ENCODE measurements at regions not wholly inside any gene's neighbourhood (a gene's known extent, or its start where the extent isn't known, plus 50 kb on each side); places are given as distances from the start of the nearest gene placed in this dataset.

- Histone ChIP-seq H2AFZ (ENCODE audit: low read depth) (no peak overlapping the region), H3K79me2 (ENCODE audit: insufficient read depth, low read depth) (no peaks in the 10 kb centered on the region), H3K4me1 (ENCODE audit: low read depth, poor library complexity, severe bottlenecking) (no peaks in the 10 kb centered on the region), H3K4me2 (no peak overlapping the region), H3K27me3 (ENCODE audit: insufficient read depth, low read depth) (no peaks in the 10 kb centered on the region), H3K27ac (no peak overlapping the region), H3K9ac (no peak overlapping the region), H3K4me3 (IDR thresholded peaks at IDR 0.05; ENCODE audit: insufficient read depth, low read depth, low read length) (no peak overlapping the region), H4K20me1 (ENCODE audit: insufficient read depth) (no peaks in the 10 kb centered on the region), H3K36me3 (ENCODE audit: insufficient read depth) (no peaks in the 10 kb centered on the region)
- TF ChIP-seq, protein P1, sequence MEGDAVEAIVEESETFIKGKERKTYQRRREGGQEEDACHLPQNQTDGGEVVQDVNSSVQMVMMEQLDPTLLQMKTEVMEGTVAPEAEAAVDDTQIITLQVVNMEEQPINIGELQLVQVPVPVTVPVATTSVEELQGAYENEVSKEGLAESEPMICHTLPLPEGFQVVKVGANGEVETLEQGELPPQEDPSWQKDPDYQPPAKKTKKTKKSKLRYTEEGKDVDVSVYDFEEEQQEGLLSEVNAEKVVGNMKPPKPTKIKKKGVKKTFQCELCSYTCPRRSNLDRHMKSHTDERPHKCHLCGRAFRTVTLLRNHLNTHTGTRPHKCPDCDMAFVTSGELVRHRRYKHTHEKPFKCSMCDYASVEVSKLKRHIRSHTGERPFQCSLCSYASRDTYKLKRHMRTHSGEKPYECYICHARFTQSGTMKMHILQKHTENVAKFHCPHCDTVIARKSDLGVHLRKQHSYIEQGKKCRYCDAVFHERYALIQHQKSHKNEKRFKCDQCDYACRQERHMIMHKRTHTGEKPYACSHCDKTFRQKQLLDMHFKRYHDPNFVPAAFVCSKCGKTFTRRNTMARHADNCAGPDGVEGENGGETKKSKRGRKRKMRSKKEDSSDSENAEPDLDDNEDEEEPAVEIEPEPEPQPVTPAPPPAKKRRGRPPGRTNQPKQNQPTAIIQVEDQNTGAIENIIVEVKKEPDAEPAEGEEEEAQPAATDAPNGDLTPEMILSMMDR (conservative IDR thresholded peaks at IDR 0.05; ENCODE audit: low read depth, low read length): no peak
These were observed 1018.4 kb downstream of the TMEM182 start for GRCh38 chr2:103780088-103780702.

DNA sequence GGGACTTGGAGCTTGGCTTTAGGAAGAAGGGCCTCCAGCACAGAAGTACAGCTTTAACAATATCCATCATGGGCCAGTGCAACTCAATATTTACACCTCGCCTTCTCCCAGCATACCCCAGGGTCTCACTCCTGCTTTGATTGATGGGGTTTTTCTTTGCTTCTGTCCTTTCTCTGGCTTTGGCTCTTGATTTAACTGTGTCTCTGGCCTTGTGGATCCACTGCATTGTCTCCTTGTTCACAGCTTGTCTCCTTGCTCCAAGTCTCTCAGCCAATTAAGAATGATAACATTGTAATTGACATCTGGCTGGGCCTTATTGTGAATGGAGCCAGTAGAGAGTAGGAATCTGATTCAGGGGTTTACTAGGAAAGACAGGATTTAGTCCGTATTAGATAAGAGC lies 1019.5 kb downstream of the TMEM182 start:
- no peak overlapping the region for H3K27ac ChIP-seq
- TF ChIP-seq, protein P1 (conservative IDR thresholded peaks at IDR 0.05; ENCODE audit: low read depth, low read length): no peak
- H3K79me2 ChIP-seq (ENCODE audit: insufficient read depth, low read depth): no peaks in the 10 kb centered on the region
- no peaks in the 10 kb centered on the region for H4K20me1 ChIP-seq (ENCODE audit: insufficient read depth)
- no peaks in the 10 kb centered on the region for H3K4me1 ChIP-seq (ENCODE audit: low read depth, poor library complexity, severe bottlenecking)
- H2AFZ ChIP-seq (ENCODE audit: low read depth): no peak overlapping the region
- no peak overlapping the region for H3K4me3 ChIP-seq (IDR thresholded peaks at IDR 0.05; ENCODE audit: insufficient read depth, low read depth, low read length)
- H3K36me3 ChIP-seq (ENCODE audit: insufficient read depth): no peaks in the 10 kb centered on the region
- no peak overlapping the region for H3K9ac ChIP-seq
- H3K4me2 ChIP-seq: no peak overlapping the region
- H3K27me3 ChIP-seq (ENCODE audit: insufficient read depth, low read depth): no peaks in the 10 kb centered on the region

- Histone ChIP-seq H3K4me3 (IDR thresholded peaks at IDR 0.05; ENCODE audit: insufficient read depth, low read depth, low read length) (no peak overlapping the region), H2AFZ (ENCODE audit: low read depth) (no peak overlapping the region), H3K27me3 (ENCODE audit: insufficient read depth, low read depth) (no peaks in the 10 kb centered on the region), H3K4me1 (ENCODE audit: low read depth, poor library complexity, severe bottlenecking) (no peaks in the 10 kb centered on the region), H3K4me2 (no peak overlapping the region), H3K27ac (no peak overlapping the region), H3K79me2 (ENCODE audit: insufficient read depth, low read depth) (no peaks in the 10 kb centered on the region), H4K20me1 (ENCODE audit: insufficient read depth) (no peaks in the 10 kb centered on the region), H3K36me3 (ENCODE audit: insufficient read depth) (no peaks in the 10 kb centered on the region), H3K9ac (no peak overlapping the region)
- TF ChIP-seq, protein P1 (conservative IDR thresholded peaks at IDR 0.05; ENCODE audit: low read depth, low read length): no peak
These were observed 1022.4 kb downstream of the TMEM182 start for GRCh38 chr2:103784261-103784660.

DNA sequence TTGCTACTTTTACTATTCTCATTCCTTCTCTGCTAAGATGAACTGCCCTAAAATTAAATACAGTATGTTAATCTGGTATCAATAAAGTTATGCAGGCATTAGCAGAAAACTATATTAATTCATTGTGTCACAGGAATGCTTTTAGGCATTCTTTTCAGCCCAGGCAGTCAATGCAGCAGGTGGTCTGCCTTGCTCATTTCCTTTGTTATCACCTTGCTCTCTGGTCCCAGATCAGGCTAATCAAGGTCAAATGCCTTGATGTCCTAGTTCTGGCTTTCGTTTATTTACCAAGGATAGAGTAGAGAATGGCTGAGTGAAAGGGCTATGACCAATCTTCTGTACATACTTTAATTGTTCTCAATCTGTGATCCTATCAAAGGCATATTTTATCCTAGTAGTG lies 1023.6 kb downstream of the TMEM182 start:
- TF ChIP-seq, protein P1 (conservative IDR thresholded peaks at IDR 0.05; ENCODE audit: low read depth, low read length): no peak
- Histone ChIP-seq H3K9ac (no peak overlapping the region), H3K79me2 (ENCODE audit: insufficient read depth, low read depth) (no peaks in the 10 kb centered on the region), H4K20me1 (ENCODE audit: insufficient read depth) (no peaks in the 10 kb centered on the region), H3K36me3 (ENCODE audit: insufficient read depth) (no peaks in the 10 kb centered on the region), H3K27me3 (ENCODE audit: insufficient read depth, low read depth) (no peaks in the 10 kb centered on the region), H3K4me3 (IDR thresholded peaks at IDR 0.05; ENCODE audit: insufficient read depth, low read depth, low read length) (no peak overlapping the region), H2AFZ (ENCODE audit: low read depth) (no peak overlapping the region), H3K4me2 (no peak overlapping the region), H3K27ac (no peak overlapping the region), H3K4me1 (ENCODE audit: low read depth, poor library complexity, severe bottlenecking) (no peaks in the 10 kb centered on the region)
